ENCODE measurements at regions not wholly inside any gene's neighbourhood (a gene's known extent, or its start where the extent isn't known, plus 50 kb on each side); places are given as distances from the start of the nearest gene placed in this dataset.

DNA sequence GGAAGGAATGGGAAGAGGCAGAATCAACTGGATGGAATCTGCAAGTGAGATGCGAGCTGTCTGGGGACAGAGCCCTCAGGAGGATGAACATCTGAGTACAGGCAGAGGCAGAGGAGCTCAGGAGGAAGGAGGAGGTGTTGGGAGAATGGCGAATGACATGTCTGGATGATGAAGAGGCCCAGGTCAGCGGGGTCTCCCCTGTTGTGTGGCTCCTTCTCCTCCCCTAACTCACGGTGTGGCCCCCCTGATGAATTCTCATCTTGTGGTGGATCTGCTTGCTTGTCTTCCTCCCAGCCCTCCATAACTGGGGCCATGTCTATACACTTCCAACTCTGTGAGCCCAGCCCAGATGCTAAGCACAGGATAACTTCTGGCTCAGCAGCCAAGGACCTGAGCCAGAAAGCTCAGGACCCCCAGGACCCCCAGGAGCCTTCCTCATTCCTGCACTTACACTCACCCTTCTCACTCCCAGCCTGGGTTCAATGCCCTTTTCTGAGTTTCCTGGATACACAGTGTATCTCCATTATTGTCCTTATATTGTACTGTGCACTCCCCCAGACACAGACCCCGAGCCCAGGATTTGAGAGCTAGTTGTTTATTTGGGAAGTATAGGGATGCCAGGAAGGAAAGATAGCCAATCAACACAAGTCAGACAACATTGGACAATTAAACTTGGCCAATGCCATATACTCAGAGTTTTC, 678.6 kb upstream of the HS6ST1 start:
- H3K4me3 ChIP-seq = no peak overlapping the region
- TF ChIP-seq POLR2A (IDR thresholded peaks at IDR 0.05) = no peak
- TF ChIP-seq, protein P1, sequence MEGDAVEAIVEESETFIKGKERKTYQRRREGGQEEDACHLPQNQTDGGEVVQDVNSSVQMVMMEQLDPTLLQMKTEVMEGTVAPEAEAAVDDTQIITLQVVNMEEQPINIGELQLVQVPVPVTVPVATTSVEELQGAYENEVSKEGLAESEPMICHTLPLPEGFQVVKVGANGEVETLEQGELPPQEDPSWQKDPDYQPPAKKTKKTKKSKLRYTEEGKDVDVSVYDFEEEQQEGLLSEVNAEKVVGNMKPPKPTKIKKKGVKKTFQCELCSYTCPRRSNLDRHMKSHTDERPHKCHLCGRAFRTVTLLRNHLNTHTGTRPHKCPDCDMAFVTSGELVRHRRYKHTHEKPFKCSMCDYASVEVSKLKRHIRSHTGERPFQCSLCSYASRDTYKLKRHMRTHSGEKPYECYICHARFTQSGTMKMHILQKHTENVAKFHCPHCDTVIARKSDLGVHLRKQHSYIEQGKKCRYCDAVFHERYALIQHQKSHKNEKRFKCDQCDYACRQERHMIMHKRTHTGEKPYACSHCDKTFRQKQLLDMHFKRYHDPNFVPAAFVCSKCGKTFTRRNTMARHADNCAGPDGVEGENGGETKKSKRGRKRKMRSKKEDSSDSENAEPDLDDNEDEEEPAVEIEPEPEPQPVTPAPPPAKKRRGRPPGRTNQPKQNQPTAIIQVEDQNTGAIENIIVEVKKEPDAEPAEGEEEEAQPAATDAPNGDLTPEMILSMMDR (IDR thresholded peaks at IDR 0.05) = no peak
- no peak overlapping the region for H3K27ac ChIP-seq
- H3K9me3 ChIP-seq = no peaks in the 10 kb centered on the region
- WGBS (ENCODE audit: insufficient coverage, low coverage, low lambda C conversion rate, missing lambda C conversion rate) = 56% methylated on average over 3 of the region's 5 CpGs
- no peaks in the 10 kb centered on the region for H3K27me3 ChIP-seq
- DNase-seq (no peak), ATAC-seq (peak in 1 of 4 donors; percentile 19)
- intact Hi-C loops (cut with DNase I) = no loop called here
- H3K36me3 ChIP-seq = no peaks in the 10 kb centered on the region
- H3K4me1 ChIP-seq = no peaks in the 10 kb centered on the region

DNA sequence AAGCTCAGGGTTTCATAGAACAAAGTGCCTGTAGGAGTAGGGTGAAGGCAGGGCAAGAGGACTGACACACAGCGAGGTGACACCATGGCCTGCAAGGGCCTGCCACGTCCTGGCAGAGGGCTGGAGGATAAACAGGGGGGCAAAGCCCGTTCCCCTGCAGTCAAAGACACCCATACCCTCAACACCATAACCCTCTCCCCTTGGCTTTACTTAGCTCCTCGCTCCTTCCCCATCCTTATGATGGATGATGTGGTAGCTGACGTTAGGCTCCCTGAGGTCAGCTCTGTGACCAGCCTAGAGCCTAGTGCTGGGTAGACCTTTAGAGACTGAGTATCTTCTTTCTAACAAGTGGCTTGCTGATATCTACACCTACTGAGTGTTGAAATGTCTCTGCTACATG, 683.3 kb upstream of the HS6ST1 start:
- 53% methylated on average over 4 of the region's 5 CpGs for WGBS (ENCODE audit: insufficient coverage, low coverage, low lambda C conversion rate, missing lambda C conversion rate)
- TF ChIP-seq POLR2A (IDR thresholded peaks at IDR 0.05) = no peak
- TF ChIP-seq, protein P1 (IDR thresholded peaks at IDR 0.05) = no peak

DNA sequence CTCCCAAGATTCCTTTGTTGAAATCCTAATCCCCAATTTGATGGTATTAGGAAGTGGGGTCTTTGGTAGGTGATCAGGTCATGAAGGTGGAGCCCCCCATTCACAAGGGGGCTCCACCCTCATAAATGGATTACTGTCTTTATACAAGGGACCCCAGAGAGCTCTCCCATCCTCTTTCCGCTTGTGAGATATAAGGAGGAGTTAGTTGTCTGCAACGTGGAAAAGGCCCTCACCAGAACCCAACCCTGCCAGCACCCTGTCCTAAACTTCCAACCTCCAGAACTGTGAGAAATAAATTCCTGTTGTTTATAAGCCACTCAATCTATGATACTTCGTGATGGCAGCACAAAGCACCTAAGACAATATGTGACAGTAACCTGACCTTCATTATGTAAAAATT, 684.1 kb upstream of the HS6ST1 start:
- ATAC-seq = no peak
- TF ChIP-seq, protein P1 (IDR thresholded peaks at IDR 0.05) = no peak
- TF ChIP-seq POLR2A (IDR thresholded peaks at IDR 0.05) = no peak
- H3K4me3 ChIP-seq = no peak overlapping the region
- no peaks in the 10 kb centered on the region for H3K9me3 ChIP-seq
- intact Hi-C loops (cut with DNase I) = no loop called here
- 61% methylated on average over 3 of the region's 3 CpGs for WGBS (ENCODE audit: insufficient coverage, low coverage, low lambda C conversion rate, missing lambda C conversion rate)
- no peaks in the 10 kb centered on the region for H3K36me3 ChIP-seq
- H3K27ac ChIP-seq = no peak overlapping the region
- no peaks in the 10 kb centered on the region for H3K4me1 ChIP-seq
- no peak for DNase-seq
- no peaks in the 10 kb centered on the region for H3K27me3 ChIP-seq

More for the DNA sequence above, 683.3 kb upstream of the HS6ST1 start:
- ATAC-seq = no peak
- Histone ChIP-seq H3K36me3 (no peaks in the 10 kb centered on the region), H3K4me3 (no peak overlapping the region), H3K27me3 (no peaks in the 10 kb centered on the region), H3K27ac (no peak overlapping the region), H3K9me3 (no peaks in the 10 kb centered on the region), H3K4me1 (no peaks in the 10 kb centered on the region)
- no peak for DNase-seq
- intact Hi-C loops (cut with DNase I) = no loop called here

DNA sequence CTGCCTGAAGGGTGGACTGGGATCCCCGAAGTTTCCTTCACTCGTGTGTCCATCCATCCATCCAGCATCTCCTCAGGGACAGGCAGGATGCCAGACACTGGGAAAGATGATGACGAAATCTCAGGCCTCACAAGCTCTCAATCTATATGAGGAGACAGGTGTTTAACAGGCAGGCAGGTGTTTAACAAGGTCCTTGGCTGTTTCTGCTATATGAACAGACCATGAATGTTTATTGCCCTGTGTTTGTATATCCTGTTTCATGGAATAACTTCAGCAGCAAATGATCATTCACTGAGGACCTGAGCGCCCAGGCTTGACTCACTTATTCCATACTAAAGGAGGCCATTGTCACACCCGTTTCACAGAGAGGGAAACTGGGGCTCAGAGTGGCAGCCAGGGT, 685.8 kb upstream of the HS6ST1 start:
- no peak overlapping the region for H3K4me3 ChIP-seq
- intact Hi-C loops (cut with DNase I) = no loop called here
- H3K36me3 ChIP-seq = no peaks in the 10 kb centered on the region
- DNase-seq (no peak), ATAC-seq (no peak)
- TF ChIP-seq, protein P1 (IDR thresholded peaks at IDR 0.05) = no peak
- no peak for TF ChIP-seq POLR2A (IDR thresholded peaks at IDR 0.05)
- 58% methylated on average over 5 of the region's 5 CpGs for WGBS (ENCODE audit: insufficient coverage, low coverage, low lambda C conversion rate, missing lambda C conversion rate)
- no peaks in the 10 kb centered on the region for H3K9me3 ChIP-seq
- no peaks in the 10 kb centered on the region for H3K27me3 ChIP-seq
- no peak overlapping the region for H3K27ac ChIP-seq
- H3K4me1 ChIP-seq = no peaks in the 10 kb centered on the region

All from right lobe of liver (tissue), 6 donors.